ENCODE measurements at regions not wholly inside any gene's neighbourhood (a gene's known extent, or its start where the extent isn't known, plus 50 kb on each side); places are given as distances from the start of the nearest gene placed in this dataset.

GRCh38 chr2:14684516-14684915 is 52.0 kb downstream of the LRATD1 start:
- no peak for DNase-seq

GRCh38 chr2:14690926-14691325 is 58.4 kb downstream of the LRATD1 start:
- DNase-seq = no peak

- no peak for DNase-seq
These were observed 61.4 kb downstream of the LRATD1 start for GRCh38 chr2:14693874-14694273.

GRCh38 chr2:14700753-14701152 is 68.2 kb downstream of the LRATD1 start:
- no peak for DNase-seq

DNA sequence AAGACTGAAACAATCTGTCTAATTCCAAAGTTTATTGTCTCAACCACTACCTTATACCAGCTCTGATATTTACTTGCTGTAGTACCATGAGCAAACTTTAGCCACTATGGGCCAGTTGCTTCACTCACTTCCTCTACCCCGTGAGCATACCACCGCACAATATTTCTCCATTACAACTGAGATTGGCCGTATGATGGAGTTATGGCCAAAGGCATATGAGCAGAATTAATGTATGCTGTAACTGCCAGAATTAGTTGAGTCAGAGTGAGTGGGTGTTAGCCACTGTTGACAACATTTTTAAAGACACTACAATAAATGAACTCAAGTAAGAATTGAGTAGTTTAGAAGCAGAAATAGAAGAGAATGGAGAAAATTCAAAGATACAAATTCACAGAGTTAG is 69.7 kb downstream of the LRATD1 start:
- DNase-seq = no peak

DNA sequence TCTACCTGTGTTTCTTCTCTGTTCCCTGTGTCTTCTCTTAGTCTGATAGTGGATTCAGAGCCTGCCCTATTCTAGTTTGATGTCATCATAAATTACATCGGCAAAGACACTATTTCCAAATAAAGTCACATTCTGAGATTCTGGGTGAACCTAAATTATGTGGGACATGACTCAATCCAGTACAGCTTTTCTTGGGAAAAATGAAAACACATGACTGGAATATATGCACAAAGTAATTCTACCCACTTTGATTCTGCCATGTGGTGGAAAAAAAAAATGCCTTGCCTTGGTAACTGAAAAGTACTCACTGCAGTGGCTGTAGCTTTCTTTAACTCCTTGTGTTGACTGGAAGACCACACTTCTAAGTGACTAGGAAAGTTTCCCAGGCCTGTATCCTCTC is 73.7 kb downstream of the LRATD1 start:
- DNase-seq = no peak

- no peak for DNase-seq
These were observed 79.6 kb downstream of the LRATD1 start for GRCh38 chr2:14712111-14712510.

GRCh38 chr2:14713248-14713647 is 80.7 kb downstream of the LRATD1 start:
- DNase-seq = no peak

DNA sequence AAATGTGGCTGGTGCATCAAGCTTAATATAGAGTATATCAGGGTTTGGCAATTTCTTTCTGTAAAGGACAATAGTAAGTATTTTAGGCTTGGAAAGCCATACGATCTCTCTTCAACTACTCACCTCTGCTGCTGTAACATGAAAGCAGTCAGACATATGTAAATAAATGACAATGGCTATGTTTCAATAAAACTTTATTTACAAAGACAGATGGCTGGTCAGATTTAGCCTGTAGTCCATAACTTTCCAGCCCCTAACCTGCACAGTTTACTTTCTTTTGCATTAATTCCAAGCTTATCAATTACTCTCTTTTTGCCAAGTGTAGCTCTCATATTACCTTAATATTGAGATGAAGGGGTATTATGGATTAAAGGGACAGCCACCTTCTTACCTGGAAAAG is 83.1 kb downstream of the LRATD1 start:
- DNase-seq = no peak

- DNase-seq = no peak
These were observed 83.8 kb downstream of the LRATD1 start for GRCh38 chr2:14716319-14716718.

DNA sequence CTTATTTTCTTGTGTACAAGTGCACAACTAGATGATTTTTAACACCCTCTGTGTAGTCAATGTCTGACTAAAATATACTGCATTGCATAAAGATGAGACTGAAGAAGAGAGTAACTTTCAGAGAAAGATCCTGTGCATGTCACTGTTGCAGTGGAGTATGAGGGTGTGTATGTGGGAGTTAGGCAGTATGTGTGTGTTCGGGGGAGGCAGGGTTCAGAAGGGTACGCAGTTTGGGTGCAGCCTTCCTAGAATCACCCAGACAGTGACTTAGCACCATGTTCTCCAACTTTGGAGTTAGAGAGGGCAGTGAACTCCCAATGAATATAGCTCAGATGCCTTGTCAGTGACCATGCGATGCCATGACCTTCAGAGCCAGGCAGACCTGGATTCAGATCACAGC is 84.6 kb downstream of the LRATD1 start:
- no peak for DNase-seq

- DNase-seq = no peak
These were observed 87.8 kb downstream of the LRATD1 start for GRCh38 chr2:14720319-14720718.

GRCh38 chr2:14720739-14721138 is 88.2 kb downstream of the LRATD1 start:
- DNase-seq = no peak

GRCh38 chr2:14722904-14723570 is 90.5 kb downstream of the LRATD1 start:
- no peak for DNase-seq

- no peak for DNase-seq
These were observed 91.2 kb downstream of the LRATD1 start for GRCh38 chr2:14723684-14724083.

DNA sequence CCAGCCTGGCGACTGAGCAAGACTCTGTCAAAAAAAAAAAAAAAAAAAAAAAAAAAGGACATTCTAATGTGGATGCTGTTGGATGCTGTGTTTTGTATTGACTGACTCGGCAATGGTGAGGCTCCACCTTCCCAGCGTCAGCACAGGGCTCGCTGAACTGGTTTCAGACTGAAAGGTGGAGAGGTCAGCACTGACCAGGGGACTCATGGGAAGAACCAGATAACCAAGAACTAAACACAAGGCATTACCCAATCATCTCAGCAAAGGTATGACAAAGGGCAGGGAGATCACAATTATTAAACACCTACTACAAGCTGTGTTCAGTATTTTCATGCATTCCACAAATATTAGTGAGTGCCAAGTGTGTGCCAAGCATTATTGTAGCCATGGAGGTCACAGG is 103.2 kb downstream of the LRATD1 start:
- no peak for DNase-seq

- no peak for DNase-seq
These were observed 104.7 kb downstream of the LRATD1 start for GRCh38 chr2:14737201-14737600.

GRCh38 chr2:14743861-14744260 is 111.3 kb downstream of the LRATD1 start:
- DNase-seq = no peak

GRCh38 chr2:14745288-14746076 is 113.0 kb downstream of the LRATD1 start:
- DNase-seq = no peak

GRCh38 chr2:14746133-14746532 is 113.6 kb downstream of the LRATD1 start:
- DNase-seq = no peak

DNA sequence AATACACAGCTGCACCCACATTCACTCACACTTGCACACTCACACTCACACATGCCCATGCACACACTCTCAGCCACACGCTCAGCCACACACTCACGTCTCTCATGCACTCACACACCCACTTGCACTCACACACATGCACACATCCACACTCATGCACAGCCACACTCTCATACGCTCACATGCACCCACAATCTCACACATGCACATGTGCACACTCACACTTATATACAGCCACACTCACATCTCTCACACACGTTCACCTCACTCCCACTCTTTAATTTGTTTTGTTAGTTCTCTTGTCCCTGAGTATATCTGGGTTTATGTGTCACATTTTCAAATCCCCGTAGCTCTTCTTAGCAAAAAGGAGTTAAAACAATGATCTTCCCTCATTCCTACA is 114.9 kb downstream of the LRATD1 start:
- DNase-seq = no peak

GRCh38 chr2:14749884-14750283 is 117.4 kb downstream of the LRATD1 start:
- no peak for DNase-seq

DNA sequence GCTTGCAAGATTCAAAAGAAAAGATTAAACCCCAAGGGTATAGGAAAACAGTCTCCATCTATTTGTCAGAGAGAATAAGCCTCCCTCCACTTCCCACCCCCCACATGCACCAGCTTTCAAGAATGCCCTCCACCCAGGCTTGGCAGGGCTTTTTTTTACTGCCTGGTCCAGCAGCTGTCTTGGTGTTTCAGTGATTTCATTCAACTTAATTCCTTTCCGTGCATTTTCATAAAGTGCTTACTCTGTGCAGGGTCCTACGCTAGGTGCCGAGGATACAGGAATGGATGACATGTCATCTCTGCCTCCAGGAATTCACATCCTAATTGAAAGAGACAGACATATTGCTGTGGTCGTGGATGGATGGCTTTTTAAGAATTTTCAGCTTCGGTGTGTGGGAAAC is 117.9 kb downstream of the LRATD1 start:
- DNase-seq = no peak

- no peak for DNase-seq
These were observed 119.1 kb downstream of the LRATD1 start for GRCh38 chr2:14751581-14751980.

DNA sequence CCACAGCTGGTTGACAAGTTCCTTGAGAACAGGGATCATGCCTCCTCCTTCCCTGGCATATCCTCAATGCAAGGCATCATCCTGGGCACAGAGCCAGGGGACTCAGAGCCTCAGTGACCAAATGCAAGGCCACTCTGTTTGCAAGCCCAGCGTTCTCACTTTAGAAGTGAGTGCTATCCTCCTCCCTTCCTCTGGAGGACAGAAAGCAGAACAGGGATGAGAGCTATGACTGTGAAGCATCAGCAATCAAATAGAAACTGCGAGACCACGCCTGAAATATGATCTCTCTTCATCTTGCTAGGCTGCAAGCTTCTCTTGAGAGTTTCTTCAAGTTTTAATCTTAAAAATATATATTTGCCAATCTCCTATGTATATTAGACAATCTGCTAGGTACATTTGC is 119.8 kb downstream of the LRATD1 start:
- DNase-seq = no peak
